Activated T-cell treated with anti-CD3 and anti-CD28 coated beads, Interleukin-2, amount 50 U/mL, for 4 hours (primary cell): ENCODE measurements at regions not wholly inside any gene's neighbourhood (a gene's known extent, or its start where the extent isn't known, plus 50 kb on each side); places are given as distances from the start of the nearest gene placed in this dataset.

ENCODE experiments used
- ATAC-seq, 2 donors: fragments of 200-7000 bp; cut with Tn5 transposase; one replicate each; pipeline ENCODE4 v1.10.0; 2021
- DNase-seq: peaks from one replicate; pipeline ENCODE4 v3.0.0-alpha.2; 2020
- H3K27me3 Mint-ChIP-seq: one replicate; pipeline ENCODE4 v1.8.0; 2021; ENCODE audit warnings: low read depth, mixed read lengths
- H3K36me3 Mint-ChIP-seq: one replicate; pipeline ENCODE4 v1.8.0; 2022; ENCODE audit warnings: mixed read lengths; ENCODE audit not compliant: insufficient read depth
- H3K4me1 Mint-ChIP-seq: one replicate; pipeline ENCODE4 v1.8.0; 2021; ENCODE audit warnings: low read depth, mixed read lengths
- H3K4me3 Mint-ChIP-seq: one replicate; pipeline ENCODE4 v1.8.0; 2021; ENCODE audit warnings: mild to moderate bottlenecking, moderate library complexity, mixed read lengths
- H3K9me3 Mint-ChIP-seq: one replicate; pipeline ENCODE4 v1.8.0; 2021; ENCODE audit warnings: mixed read lengths

DNA sequence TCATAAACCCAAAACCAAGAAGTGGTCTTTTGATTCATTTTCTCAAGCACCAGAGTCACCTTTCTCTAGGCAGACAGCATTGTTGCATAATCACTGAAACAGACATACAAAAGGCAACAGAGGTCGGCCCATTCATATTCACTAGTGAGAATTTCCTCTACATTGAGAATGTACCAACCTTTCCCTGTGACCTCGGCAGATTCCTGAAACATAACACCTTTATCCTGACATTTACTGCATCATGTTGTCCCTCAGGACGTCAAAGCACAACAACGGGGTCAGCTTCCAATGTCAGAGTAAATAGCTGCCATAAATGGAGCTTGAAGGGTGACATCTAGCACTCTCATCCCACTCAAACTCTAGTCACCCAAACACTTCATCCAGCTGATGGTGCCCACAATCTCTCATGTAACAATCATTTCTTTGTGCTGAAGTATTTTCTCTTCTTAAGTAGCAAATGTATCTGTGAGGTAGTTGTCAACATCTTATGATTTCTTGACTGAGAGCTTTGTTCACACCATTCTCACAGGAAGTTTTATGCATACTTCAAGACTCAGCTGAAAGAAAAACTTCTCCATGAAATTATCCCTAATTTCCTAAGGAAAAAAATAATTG is 802.6 kb upstream of the CHAC2 start:
- H3K36me3 Mint-ChIP-seq: no peaks in the 10 kb centered on the region
- H3K9me3 Mint-ChIP-seq: peaks cover 10% of the 10 kb centered on the region
- ATAC-seq (no peak), DNase-seq (no peak)
- no peaks in the 10 kb centered on the region for H3K27me3 Mint-ChIP-seq
- no peaks in the 10 kb centered on the region for H3K4me1 Mint-ChIP-seq
- H3K4me3 Mint-ChIP-seq: no peak overlapping the region

DNA sequence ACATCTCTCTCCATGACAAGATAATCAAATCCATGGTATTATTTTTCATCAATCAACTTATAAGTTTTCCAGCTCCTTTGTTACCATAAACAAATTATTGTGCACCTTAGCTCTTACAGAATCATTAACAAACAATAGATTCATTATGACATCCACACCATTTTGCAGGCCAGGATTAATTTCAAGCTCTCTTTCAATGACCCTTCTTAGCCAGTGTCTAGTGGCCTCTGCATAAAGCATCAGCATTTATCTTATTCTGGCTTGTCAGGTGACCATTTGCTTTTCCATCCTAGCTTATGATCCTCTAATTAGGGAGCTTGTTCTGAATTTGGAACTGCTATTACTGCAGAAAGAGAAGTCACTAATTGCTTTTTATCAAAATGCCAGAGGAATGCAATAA is 806.2 kb upstream of the CHAC2 start:
- no peaks in the 10 kb centered on the region for H3K36me3 Mint-ChIP-seq
- no peaks in the 10 kb centered on the region for H3K27me3 Mint-ChIP-seq
- no peak overlapping the region for H3K4me3 Mint-ChIP-seq
- no peak for ATAC-seq
- peaks cover 13% of the 10 kb centered on the region for H3K9me3 Mint-ChIP-seq
- H3K4me1 Mint-ChIP-seq: no peaks in the 10 kb centered on the region
- no peak for DNase-seq

DNA sequence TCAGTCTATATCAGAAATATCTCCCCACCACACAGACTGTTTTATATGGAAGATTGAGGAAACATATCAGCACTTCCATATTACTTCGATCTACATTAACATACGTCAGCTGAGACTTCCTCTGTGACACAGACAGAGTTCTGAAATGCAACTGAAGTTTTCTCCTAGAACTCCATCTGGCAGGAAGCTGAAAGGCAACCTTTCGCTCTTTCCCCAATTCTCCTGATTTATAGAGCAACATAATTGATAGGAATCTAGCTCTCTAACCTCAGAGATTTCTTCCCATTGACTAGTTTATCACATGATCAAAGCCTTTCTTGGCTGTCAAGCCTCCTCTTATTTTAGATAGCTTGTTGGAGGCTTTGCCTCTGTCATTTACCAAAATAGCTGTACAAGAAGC is 806.7 kb upstream of the CHAC2 start:
- H3K36me3 Mint-ChIP-seq: no peaks in the 10 kb centered on the region
- no peak overlapping the region for H3K4me3 Mint-ChIP-seq
- no peak for ATAC-seq
- DNase-seq: no peak
- H3K4me1 Mint-ChIP-seq: no peaks in the 10 kb centered on the region
- H3K9me3 Mint-ChIP-seq: peaks cover 13% of the 10 kb centered on the region
- no peaks in the 10 kb centered on the region for H3K27me3 Mint-ChIP-seq

DNA sequence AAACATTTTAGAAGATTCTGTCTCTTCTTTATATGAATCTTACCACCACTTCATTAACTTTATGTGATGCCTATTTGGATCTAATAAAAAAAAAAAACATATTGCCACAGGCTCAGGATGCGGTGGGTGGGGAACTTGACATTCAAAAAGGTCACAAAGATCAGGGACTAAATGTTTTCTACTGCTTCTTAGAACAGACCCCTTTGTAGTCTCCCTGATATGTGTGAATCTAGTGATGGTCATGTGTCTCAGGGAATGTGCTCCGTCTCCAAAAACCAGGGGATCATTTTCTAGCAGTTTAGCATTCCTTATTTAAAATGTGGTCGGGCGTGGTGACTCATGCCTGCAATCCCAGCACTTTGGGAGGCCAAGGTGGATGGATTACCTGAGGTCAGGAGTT is 807.8 kb upstream of the CHAC2 start:
- Mint-ChIP-seq H3K36me3 (no peaks in the 10 kb centered on the region), H3K4me3 (no peak overlapping the region), H3K4me1 (no peaks in the 10 kb centered on the region), H3K27me3 (no peaks in the 10 kb centered on the region), H3K9me3 (peaks cover 13% of the 10 kb centered on the region)
- no peak for DNase-seq
- ATAC-seq: no peak

DNA sequence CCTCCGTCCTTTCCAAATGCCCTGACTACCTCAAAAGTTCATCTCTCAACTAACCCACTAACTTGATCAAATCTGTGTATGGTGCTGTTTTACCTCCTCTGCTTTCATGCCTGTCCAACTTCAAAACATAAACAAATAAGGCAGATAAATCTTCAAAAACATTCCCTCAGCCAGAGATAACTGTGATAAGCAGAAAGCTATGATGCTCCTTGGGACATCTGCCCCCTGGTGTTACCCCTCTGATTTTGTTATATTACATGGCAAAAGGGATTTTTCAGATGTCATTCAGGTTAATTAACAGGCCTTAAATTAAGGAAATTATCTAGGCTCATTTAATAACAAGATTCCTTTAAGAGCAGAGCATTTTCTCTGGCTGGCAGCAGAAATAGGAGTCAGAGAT is 810.8 kb upstream of the CHAC2 start:
- H3K4me3 Mint-ChIP-seq: no peak overlapping the region
- ATAC-seq (no peak), DNase-seq (no peak)
- H3K36me3 Mint-ChIP-seq: no peaks in the 10 kb centered on the region
- H3K9me3 Mint-ChIP-seq: peaks cover 10% of the 10 kb centered on the region
- no peaks in the 10 kb centered on the region for H3K4me1 Mint-ChIP-seq
- H3K27me3 Mint-ChIP-seq: no peaks in the 10 kb centered on the region

DNA sequence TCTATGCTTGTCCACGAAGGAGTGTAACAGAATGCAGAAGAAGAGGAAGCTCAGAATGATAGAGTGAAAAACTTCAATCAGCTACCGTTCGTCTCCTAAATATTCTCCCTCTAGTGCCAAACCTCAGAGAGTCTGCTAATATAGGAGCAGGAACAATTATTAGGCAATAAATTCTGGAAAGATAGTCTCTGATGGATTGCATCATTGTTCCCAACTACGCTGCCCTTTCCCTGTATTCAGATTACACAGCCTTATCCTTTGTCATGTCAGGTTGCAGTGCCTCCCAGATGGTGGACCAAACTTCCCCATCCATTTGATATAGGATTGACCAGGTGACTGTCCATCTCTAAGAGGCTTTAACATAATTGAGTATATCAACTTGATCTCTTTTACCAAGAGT is 811.5 kb upstream of the CHAC2 start:
- Mint-ChIP-seq H3K36me3 (no peaks in the 10 kb centered on the region), H3K4me1 (no peaks in the 10 kb centered on the region), H3K9me3 (peaks cover 7% of the 10 kb centered on the region)

DNA sequence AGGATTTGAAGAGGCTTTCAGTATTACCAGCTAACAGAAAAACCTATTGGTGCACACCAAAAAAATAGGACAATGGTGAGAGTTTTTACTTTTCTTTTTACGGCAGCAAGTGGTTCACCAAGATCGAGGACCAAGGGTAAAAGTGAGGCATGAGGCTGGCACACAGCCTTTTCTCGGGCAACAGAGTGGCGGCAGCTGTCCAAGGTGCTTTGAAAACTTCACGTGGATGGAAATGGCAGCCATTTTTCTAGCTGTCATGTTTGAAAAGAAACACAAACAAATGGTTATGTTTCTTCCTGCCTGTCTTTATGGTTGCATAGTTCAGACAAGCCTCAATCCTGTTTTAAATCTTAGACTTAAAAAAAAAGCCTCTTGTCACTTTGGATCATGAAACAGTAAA is 812.5 kb upstream of the CHAC2 start:
- H3K9me3 Mint-ChIP-seq: peaks cover 3% of the 10 kb centered on the region
- no peak for DNase-seq
- H3K4me3 Mint-ChIP-seq: no peak overlapping the region
- H3K4me1 Mint-ChIP-seq: no peaks in the 10 kb centered on the region
- peaks cover 3% of the 10 kb centered on the region for H3K27me3 Mint-ChIP-seq
- no peak for ATAC-seq
- no peaks in the 10 kb centered on the region for H3K36me3 Mint-ChIP-seq

More for the DNA sequence above, 811.5 kb upstream of the CHAC2 start:
- Mint-ChIP-seq H3K27me3 (no peaks in the 10 kb centered on the region), H3K4me3 (no peak overlapping the region)
- DNase-seq: no peak
- ATAC-seq: no peak

DNA sequence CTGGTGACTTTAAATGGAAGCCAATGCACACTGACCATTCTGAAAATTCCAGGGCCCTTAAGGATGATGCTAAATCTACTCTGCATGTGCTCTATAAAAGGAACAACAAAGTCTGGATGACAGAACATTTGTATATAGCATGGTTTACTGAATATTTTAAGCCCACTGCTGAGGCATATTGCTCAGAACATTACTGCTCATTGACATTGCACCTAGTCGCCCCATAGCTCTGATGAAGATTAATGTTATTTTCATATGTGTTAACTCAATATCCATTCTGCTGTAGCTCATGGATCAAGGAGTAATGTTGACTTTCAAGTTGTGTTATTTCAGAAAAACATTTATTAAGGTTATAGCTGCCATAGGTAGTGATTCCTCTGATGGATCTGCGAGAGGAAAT is 827.5 kb upstream of the CHAC2 start:
- no peaks in the 10 kb centered on the region for H3K9me3 Mint-ChIP-seq
- DNase-seq (no peak), ATAC-seq (no peak)
- no peaks in the 10 kb centered on the region for H3K4me1 Mint-ChIP-seq
- H3K36me3 Mint-ChIP-seq: no peaks in the 10 kb centered on the region
- no peak overlapping the region for H3K4me3 Mint-ChIP-seq
- H3K27me3 Mint-ChIP-seq: no peaks in the 10 kb centered on the region

DNA sequence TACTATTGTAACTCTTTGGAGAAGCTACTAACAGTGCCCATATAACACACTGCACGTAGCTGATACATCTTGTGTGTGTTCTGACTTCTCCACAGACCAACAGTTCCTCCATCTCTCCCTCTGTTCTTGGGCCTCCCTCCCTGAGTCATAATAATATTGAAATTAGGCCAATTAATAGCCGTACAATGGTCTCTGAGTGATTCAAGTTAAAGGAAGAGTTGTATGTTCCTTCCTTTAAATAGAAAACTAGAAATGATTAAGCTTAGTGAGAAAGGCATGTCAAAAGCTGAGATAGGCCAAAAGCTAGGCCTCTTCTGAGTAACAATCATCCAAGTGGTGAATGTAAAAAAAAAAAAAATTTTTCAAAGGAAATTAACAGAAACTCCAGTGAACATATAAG is 828.4 kb upstream of the CHAC2 start:
- no peaks in the 10 kb centered on the region for H3K9me3 Mint-ChIP-seq
- ATAC-seq: no peak
- no peak for DNase-seq
- no peaks in the 10 kb centered on the region for H3K36me3 Mint-ChIP-seq
- no peaks in the 10 kb centered on the region for H3K27me3 Mint-ChIP-seq
- no peak overlapping the region for H3K4me3 Mint-ChIP-seq
- H3K4me1 Mint-ChIP-seq: no peaks in the 10 kb centered on the region

DNA sequence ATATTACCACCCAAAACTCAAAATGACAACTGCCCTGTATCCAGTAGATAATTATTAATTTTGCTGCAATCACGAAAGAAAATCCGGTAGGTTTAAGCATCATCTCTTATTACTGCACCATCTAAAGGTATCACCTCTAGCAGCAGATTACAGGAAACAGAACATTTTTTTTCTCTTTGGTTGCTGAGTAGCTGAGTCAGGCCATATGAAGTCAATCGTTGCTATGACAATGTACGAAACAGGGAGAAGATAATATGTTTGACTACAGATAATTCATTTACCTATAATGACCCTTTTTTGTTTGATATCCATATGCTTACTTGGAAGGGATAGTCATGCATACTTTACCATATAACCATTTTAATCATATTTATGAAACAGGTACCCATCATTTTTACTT is 831.6 kb upstream of the CHAC2 start:
- Mint-ChIP-seq H3K27me3 (no peaks in the 10 kb centered on the region), H3K4me3 (no peak overlapping the region), H3K36me3 (no peaks in the 10 kb centered on the region), H3K4me1 (no peaks in the 10 kb centered on the region), H3K9me3 (no peaks in the 10 kb centered on the region)
- DNase-seq (no peak), ATAC-seq (no peak)

DNA sequence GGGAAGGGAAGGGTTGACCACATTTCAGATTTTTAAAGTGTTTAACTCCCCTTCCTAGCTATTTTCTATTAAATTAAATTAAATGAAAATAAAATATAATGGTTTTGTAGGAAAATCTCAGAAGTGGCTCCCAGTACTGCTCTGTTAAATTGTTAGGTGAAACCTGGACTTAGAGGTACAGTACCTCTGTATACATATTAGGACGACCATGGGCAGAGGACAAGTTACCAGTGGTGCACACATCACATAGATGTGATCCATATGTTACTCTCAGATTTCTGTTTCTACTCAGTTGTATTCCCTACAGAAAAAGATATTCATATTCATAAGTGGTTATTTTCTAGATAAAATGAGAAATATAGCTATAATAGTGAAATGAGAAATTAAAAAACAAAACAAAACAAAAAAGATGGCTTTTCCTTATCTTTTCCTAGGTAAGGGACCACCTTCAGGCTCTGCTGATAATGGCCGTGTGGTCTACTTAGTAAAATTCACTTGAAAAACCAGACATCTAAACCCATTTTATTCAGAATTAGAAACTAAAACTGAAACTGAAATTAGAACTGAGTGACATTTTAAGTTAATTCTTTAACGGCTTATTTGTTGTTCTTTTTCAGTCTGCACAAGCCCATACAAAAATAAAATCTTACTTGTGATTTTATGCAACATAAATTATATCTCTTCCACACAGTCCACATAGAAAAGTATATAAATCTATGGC is 832.5 kb upstream of the CHAC2 start:
- Mint-ChIP-seq H3K9me3 (peaks cover 6% of the 10 kb centered on the region), H3K4me1 (no peaks in the 10 kb centered on the region), H3K4me3 (no peak overlapping the region), H3K27me3 (no peaks in the 10 kb centered on the region), H3K36me3 (no peaks in the 10 kb centered on the region)
- ATAC-seq (no peak), DNase-seq (no peak)

DNA sequence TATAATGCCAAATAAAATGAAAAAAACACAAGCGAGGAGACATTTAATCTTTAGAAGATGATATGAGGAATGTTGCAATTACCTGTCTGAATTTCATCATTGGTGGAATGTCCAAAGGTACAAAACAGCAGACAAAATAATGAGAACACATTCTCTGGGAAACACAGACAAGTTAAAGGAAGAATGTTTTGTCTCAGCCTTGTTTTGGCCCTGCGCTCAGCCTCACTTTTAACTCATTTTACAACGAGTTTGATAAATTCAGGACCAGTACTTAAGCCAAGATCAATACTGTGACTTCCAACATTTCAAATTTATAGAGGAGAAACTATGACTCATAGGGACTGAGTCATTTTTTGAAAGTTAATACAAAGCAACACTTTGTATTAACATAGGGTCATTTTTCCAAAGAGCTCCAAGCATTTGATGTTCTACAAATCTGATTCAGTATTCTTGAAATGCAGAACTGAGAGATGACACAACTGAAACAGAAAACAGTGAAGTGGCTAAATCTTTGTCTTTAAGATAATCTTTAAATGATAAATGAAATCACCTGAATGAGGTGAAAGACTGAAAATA is 833.2 kb upstream of the CHAC2 start:
- Mint-ChIP-seq H3K9me3 (peaks cover 6% of the 10 kb centered on the region), H3K36me3 (no peaks in the 10 kb centered on the region), H3K27me3 (no peaks in the 10 kb centered on the region), H3K4me1 (no peaks in the 10 kb centered on the region), H3K4me3 (no peak overlapping the region)
- DNase-seq (no peak), ATAC-seq (no peak)

DNA sequence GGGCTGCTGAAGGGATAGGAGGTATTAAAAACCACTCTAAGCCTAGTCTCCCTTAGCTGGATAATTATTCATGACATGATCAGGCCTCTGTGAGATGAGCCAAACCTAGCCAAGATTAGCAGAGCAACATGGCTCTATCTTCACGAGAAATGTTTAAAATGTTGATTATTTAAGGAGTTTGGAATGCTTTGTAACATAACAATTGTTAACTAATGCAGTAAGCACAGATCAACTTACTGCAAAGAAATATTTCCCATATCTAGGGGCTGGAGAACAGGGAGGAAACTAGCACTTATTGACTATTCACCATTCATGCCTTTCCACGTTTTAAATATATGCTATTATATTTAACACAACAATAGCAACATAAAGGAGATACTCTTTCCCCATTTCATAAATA is 833.7 kb upstream of the CHAC2 start:
- H3K4me3 Mint-ChIP-seq: no peak overlapping the region
- no peaks in the 10 kb centered on the region for H3K4me1 Mint-ChIP-seq
- DNase-seq: no peak
- no peaks in the 10 kb centered on the region for H3K36me3 Mint-ChIP-seq
- peaks cover 6% of the 10 kb centered on the region for H3K9me3 Mint-ChIP-seq
- ATAC-seq: no peak
- H3K27me3 Mint-ChIP-seq: no peaks in the 10 kb centered on the region

DNA sequence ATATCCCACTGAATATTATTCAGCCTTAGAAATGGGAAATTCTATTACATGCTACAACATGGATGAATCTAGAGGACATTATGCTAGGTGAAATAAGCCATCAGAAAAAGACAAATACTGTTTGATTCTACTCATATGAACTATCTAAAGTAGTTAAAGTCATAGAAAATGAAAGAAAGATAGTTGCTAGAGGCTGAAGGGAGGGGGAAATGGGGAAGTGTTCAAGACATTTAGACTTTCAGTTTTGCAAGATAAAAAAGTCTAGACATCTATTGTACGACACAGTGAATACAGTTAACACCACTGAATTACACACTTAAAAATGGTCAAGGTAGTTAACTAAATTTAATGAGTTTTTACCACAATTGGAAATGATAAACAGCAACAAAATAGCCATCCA is 835.9 kb upstream of the CHAC2 start:
- Mint-ChIP-seq H3K36me3 (no peaks in the 10 kb centered on the region), H3K4me3 (no peak overlapping the region), H3K27me3 (no peaks in the 10 kb centered on the region), H3K9me3 (peaks cover 6% of the 10 kb centered on the region), H3K4me1 (no peaks in the 10 kb centered on the region)
- ATAC-seq (no peak), DNase-seq (no peak)

DNA sequence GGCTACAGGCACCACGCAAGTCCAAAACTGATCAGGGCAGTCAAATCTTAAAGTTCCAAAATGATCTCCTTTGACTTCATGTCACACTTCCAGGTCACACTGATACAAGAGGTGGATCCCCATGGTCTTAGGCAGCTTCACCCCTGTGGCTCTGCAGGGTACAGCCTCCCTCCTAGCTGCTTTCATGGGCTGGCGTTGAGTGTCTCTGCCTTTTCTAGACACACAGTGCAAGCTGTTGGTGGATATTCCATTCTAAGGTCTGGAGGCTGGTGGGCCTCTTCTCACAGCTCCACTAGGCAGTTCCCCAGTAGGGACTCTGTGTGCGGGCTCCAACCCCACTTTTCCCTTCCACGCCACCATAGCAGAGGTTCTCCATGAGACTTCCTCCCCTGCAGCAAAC is 838.2 kb upstream of the CHAC2 start:
- Mint-ChIP-seq H3K4me1 (no peaks in the 10 kb centered on the region), H3K36me3 (no peaks in the 10 kb centered on the region), H3K4me3 (no peak overlapping the region), H3K27me3 (no peaks in the 10 kb centered on the region), H3K9me3 (peaks cover 6% of the 10 kb centered on the region)
- no peak for ATAC-seq
- DNase-seq: no peak
